Suprapubic skin (tissue), 4 donors: ENCODE measurements at regions not wholly inside any gene's neighbourhood (a gene's known extent, or its start where the extent isn't known, plus 50 kb on each side); places are given as distances from the start of the nearest gene placed in this dataset.

Experiments used
- EP300 ChIP-seq: sonication (generic); formaldehyde crosslinking; IDR thresholded peaks from one replicate; pipeline ENCODE4 v1.6.1; 2017; ENCODE audit warnings: antibody characterized with exemption
- POLR2A ChIP-seq, 2 donors: fragments of 450-650 bp; IDR thresholded peaks; one replicate each; pipeline ENCODE4 v1.6.1; 2017; ENCODE audit warnings: antibody characterized with exemption in 2 of 2, mild to moderate bottlenecking in 2 of 2, moderate library complexity in 2 of 2
- POLR2AphosphoS5 ChIP-seq, 3 donors: sonication (generic); formaldehyde crosslinking; IDR thresholded peaks; one replicate each; pipeline ENCODE4 v1.6.1; 2017; ENCODE audit warnings: antibody characterized with exemption in 3 of 3
- TF ChIP-seq, protein P1 (sequence below), 2 donors: fragments of 200-600 bp in 1 of 2; fragments of 450-650 bp in 1 of 2; sonication (generic) in 1 of 2; IDR thresholded peaks; one replicate each; pipeline ENCODE4 v1.5.1; 2016 to 2019; ENCODE audit warnings: antibody characterized with exemption in 2 of 2, mild to moderate bottlenecking in 1 of 2, moderate library complexity in 1 of 2

- TF ChIP-seq, protein P1, sequence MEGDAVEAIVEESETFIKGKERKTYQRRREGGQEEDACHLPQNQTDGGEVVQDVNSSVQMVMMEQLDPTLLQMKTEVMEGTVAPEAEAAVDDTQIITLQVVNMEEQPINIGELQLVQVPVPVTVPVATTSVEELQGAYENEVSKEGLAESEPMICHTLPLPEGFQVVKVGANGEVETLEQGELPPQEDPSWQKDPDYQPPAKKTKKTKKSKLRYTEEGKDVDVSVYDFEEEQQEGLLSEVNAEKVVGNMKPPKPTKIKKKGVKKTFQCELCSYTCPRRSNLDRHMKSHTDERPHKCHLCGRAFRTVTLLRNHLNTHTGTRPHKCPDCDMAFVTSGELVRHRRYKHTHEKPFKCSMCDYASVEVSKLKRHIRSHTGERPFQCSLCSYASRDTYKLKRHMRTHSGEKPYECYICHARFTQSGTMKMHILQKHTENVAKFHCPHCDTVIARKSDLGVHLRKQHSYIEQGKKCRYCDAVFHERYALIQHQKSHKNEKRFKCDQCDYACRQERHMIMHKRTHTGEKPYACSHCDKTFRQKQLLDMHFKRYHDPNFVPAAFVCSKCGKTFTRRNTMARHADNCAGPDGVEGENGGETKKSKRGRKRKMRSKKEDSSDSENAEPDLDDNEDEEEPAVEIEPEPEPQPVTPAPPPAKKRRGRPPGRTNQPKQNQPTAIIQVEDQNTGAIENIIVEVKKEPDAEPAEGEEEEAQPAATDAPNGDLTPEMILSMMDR (IDR thresholded peaks at IDR 0.05) = no peak
- TF ChIP-seq POLR2A (IDR thresholded peaks at IDR 0.05) (no peak), EP300 (no peak), POLR2AphosphoS5 (IDR thresholded peaks at IDR 0.05) (no peak)
Observed at GRCh38 chr17:13297183-13297582, 279.4 kb upstream of the ELAC2 start.
